ENCODE measurements at regions not wholly inside any gene's neighbourhood (a gene's known extent, or its start where the extent isn't known, plus 50 kb on each side); places are given as distances from the start of the nearest gene placed in this dataset.
"Not testable (repeated sequence)": the region's sequence is repeated elsewhere in the genome, so short reads cannot be mapped to it uniquely, and the experiment has no call there.

DNA sequence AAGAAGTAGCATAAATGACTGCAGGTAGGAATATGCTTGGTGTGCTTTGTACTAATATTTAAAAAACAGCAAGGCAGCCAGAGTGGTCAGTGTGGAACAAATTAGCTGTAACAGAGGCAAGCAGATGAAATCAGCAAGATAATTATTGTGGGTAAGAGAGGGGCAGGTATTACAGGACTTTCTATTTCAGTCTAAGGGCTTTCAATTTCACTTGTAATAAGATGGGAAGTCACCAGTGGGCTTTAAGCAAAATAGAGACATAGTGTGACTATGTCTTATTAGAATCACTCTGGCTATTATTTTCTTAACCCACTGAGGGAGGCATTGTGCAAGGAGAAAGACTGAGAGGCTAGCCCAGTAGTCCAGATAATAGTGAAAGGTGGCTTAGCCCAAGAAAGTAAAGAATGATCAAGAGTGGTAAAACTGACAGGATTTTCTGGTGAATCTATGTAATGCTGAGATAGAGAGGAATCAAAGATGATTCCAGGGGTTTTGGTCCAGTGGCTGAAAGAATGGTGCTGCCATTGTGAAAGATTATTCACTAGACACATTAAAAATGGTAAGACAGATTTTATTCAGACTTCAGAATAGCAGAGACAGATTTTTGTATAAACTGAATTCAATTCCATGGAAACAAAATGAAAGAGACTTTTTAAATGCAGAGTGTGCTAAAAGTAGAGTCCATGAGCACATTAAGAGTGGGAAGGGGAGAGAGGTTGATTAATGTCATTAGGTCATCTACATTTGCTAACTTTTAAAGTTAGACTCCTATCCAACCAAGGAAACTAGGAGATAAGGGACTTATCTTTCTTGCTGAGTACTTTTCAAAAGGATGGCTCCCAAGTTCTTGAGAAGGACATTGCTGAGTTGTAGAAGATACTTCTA is 1136.0 kb downstream of the HACE1 start:
- Histone ChIP-seq H3K36me3 (ENCODE audit: insufficient read depth, insufficient read length, low read length) (no peaks in the 10 kb centered on the region), H3K9ac (ENCODE audit: insufficient read length, low read depth) (no peak overlapping the region), H3K4me3 (ENCODE audit: insufficient read length, low read depth) (no peak overlapping the region), H3K9me3 (ENCODE audit: insufficient read depth, low read length) (no peaks in the 10 kb centered on the region), H3K27me3 (ENCODE audit: insufficient read depth, insufficient read length) (no peaks in the 10 kb centered on the region), H3K4me1 (ENCODE audit: insufficient read depth, insufficient read length) (no peaks in the 10 kb centered on the region)
- TF ChIP-seq SUZ12 (IDR thresholded peaks at IDR 0.05; ENCODE audit: extremely low read depth, insufficient read depth, insufficient read length) (no peak), YY1 (IDR thresholded peaks at IDR 0.05; ENCODE audit: insufficient read depth, insufficient read length) (no peak), ZNF274 (IDR thresholded peaks at IDR 0.05; ENCODE audit: low read depth, low read length) (no peak)
- DNase-seq (ENCODE audit: low read depth, low spot score) = no peak

- TF ChIP-seq ZNF274 (IDR thresholded peaks at IDR 0.05; ENCODE audit: low read depth, low read length) = no peak
- no peak for TF ChIP-seq SUZ12 (IDR thresholded peaks at IDR 0.05; ENCODE audit: extremely low read depth, insufficient read depth, insufficient read length)
- TF ChIP-seq YY1 (IDR thresholded peaks at IDR 0.05; ENCODE audit: insufficient read depth, insufficient read length) = no peak
- H3K27me3 ChIP-seq (ENCODE audit: insufficient read depth, insufficient read length) = no peaks in the 10 kb centered on the region
- no peaks in the 10 kb centered on the region for H3K9me3 ChIP-seq (ENCODE audit: insufficient read depth, low read length)
- H3K36me3 ChIP-seq (ENCODE audit: insufficient read depth, insufficient read length, low read length) = no peaks in the 10 kb centered on the region
- no peaks in the 10 kb centered on the region for H3K4me1 ChIP-seq (ENCODE audit: insufficient read depth, insufficient read length)
- no peak for DNase-seq (ENCODE audit: low read depth, low spot score)
- H3K4me3 ChIP-seq (ENCODE audit: insufficient read length, low read depth) = no peak overlapping the region
- no peak overlapping the region for H3K9ac ChIP-seq (ENCODE audit: insufficient read length, low read depth)
Observed at GRCh38 chr6:103722683-103723082, 1137.0 kb downstream of the HACE1 start.

DNA sequence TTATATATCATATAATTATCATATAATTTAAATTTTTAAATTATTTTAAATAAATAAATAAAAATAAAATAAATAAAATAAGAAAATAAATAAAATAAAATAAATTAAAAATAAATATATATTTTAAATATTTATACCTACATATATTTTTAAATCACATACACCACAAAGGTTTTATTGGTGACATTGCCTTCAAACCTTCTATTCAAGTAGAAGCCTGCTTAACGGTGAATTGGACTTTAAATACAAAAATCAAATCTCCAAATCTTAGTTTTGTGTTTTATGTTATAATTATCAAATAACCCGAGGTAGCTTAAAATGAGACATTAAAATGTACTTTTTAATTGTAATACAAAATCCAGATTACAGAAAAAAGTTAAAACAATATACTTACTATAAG is 1137.8 kb downstream of the HACE1 start:
- no peaks in the 10 kb centered on the region for H3K9me3 ChIP-seq (ENCODE audit: insufficient read depth, low read length)
- no peak for DNase-seq (ENCODE audit: low read depth, low spot score)
- H3K27me3 ChIP-seq (ENCODE audit: insufficient read depth, insufficient read length) = no peaks in the 10 kb centered on the region
- TF ChIP-seq ZNF274 (IDR thresholded peaks at IDR 0.05; ENCODE audit: low read depth, low read length) = no peak
- no peak for TF ChIP-seq SUZ12 (IDR thresholded peaks at IDR 0.05; ENCODE audit: extremely low read depth, insufficient read depth, insufficient read length)
- no peak for TF ChIP-seq YY1 (IDR thresholded peaks at IDR 0.05; ENCODE audit: insufficient read depth, insufficient read length)
- H3K36me3 ChIP-seq (ENCODE audit: insufficient read depth, insufficient read length, low read length) = no peaks in the 10 kb centered on the region
- H3K4me3 ChIP-seq (ENCODE audit: insufficient read length, low read depth) = no peak overlapping the region
- no peak overlapping the region for H3K9ac ChIP-seq (ENCODE audit: insufficient read length, low read depth)
- H3K4me1 ChIP-seq (ENCODE audit: insufficient read depth, insufficient read length) = no peaks in the 10 kb centered on the region

- no peak for DNase-seq (ENCODE audit: low read depth, low spot score)
- no peak for TF ChIP-seq SUZ12 (IDR thresholded peaks at IDR 0.05; ENCODE audit: extremely low read depth, insufficient read depth, insufficient read length)
- TF ChIP-seq YY1 (IDR thresholded peaks at IDR 0.05; ENCODE audit: insufficient read depth, insufficient read length) = no peak
- TF ChIP-seq ZNF274 (IDR thresholded peaks at IDR 0.05; ENCODE audit: low read depth, low read length) = no peak
- no peaks in the 10 kb centered on the region for H3K9me3 ChIP-seq (ENCODE audit: insufficient read depth, low read length)
- no peaks in the 10 kb centered on the region for H3K4me1 ChIP-seq (ENCODE audit: insufficient read depth, insufficient read length)
- H3K9ac ChIP-seq (ENCODE audit: insufficient read length, low read depth) = no peak overlapping the region
- no peaks in the 10 kb centered on the region for H3K27me3 ChIP-seq (ENCODE audit: insufficient read depth, insufficient read length)
- no peak overlapping the region for H3K4me3 ChIP-seq (ENCODE audit: insufficient read length, low read depth)
- no peaks in the 10 kb centered on the region for H3K36me3 ChIP-seq (ENCODE audit: insufficient read depth, insufficient read length, low read length)
Observed at GRCh38 chr6:103720393-103720792, 1139.3 kb downstream of the HACE1 start.

DNA sequence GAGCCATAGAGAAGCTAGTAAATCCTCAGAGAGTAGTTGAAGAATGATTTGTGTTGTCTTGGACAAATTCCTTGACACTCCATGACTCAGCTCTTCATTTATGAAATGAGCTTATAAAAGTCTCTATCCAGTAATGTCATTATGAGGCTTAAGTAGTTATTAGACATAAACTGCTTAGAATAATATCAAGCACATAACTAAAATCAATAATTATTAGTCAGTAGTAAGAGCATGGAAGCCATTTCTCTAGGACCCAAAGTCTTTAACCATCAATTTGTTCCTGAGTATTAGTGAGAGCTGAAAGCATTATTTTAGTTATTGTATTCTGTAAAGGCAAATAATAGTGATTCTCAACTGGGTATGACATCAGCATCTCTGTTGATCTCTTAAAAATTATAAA is 1140.2 kb downstream of the HACE1 start:
- H3K27me3 ChIP-seq (ENCODE audit: insufficient read depth, insufficient read length) = no peaks in the 10 kb centered on the region
- DNase-seq (ENCODE audit: low read depth, low spot score) = no peak
- no peak for TF ChIP-seq YY1 (IDR thresholded peaks at IDR 0.05; ENCODE audit: insufficient read depth, insufficient read length)
- no peak for TF ChIP-seq ZNF274 (IDR thresholded peaks at IDR 0.05; ENCODE audit: low read depth, low read length)
- no peak for TF ChIP-seq SUZ12 (IDR thresholded peaks at IDR 0.05; ENCODE audit: extremely low read depth, insufficient read depth, insufficient read length)

GRCh38 chr6:103715269-103715668 is 1144.5 kb downstream of the HACE1 start:
- DNase-seq (ENCODE audit: low read depth, low spot score) = no peak
- H3K9me3 ChIP-seq (ENCODE audit: insufficient read depth, low read length) = no peaks in the 10 kb centered on the region
- H3K36me3 ChIP-seq (ENCODE audit: insufficient read depth, insufficient read length, low read length) = no peaks in the 10 kb centered on the region
- no peak overlapping the region for H3K9ac ChIP-seq (ENCODE audit: insufficient read length, low read depth)
- H3K4me1 ChIP-seq (ENCODE audit: insufficient read depth, insufficient read length) = no peaks in the 10 kb centered on the region
- TF ChIP-seq ZNF274 (IDR thresholded peaks at IDR 0.05; ENCODE audit: low read depth, low read length) (no peak), SUZ12 (IDR thresholded peaks at IDR 0.05; ENCODE audit: extremely low read depth, insufficient read depth, insufficient read length) (no peak), YY1 (IDR thresholded peaks at IDR 0.05; ENCODE audit: insufficient read depth, insufficient read length) (no peak)
- H3K27me3 ChIP-seq (ENCODE audit: insufficient read depth, insufficient read length) = no peaks in the 10 kb centered on the region
- no peak overlapping the region for H3K4me3 ChIP-seq (ENCODE audit: insufficient read length, low read depth)

More for the DNA sequence above, 1140.2 kb downstream of the HACE1 start:
- H3K9me3 ChIP-seq (ENCODE audit: insufficient read depth, low read length) = no peaks in the 10 kb centered on the region
- H3K9ac ChIP-seq (ENCODE audit: insufficient read length, low read depth) = no peak overlapping the region
- H3K4me3 ChIP-seq (ENCODE audit: insufficient read length, low read depth) = no peak overlapping the region
- no peaks in the 10 kb centered on the region for H3K36me3 ChIP-seq (ENCODE audit: insufficient read depth, insufficient read length, low read length)
- no peaks in the 10 kb centered on the region for H3K4me1 ChIP-seq (ENCODE audit: insufficient read depth, insufficient read length)

DNA sequence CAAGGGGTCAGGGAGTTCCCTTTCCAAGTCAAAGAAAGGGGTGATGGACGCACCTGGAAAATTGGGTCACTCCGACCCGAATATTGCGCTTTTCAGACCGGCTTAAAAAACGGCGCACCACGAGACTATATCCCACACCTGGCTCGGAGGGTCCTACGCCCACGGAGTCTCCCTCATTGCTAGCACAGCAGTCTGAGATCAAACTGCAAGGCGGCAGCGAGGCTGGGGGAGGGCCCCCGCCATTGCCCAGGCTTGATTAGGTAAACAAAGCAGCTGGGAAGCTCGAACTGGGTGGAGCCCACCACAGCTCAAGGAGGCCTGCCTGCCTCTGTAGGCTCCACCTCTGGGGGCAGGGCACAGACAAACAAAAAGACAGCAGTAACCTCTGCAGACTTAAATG is 1150.5 kb downstream of the HACE1 start:
- H3K27me3 ChIP-seq (ENCODE audit: insufficient read depth, insufficient read length); DNase-seq (ENCODE audit: low read depth, low spot score); H3K36me3 ChIP-seq (ENCODE audit: insufficient read depth, insufficient read length, low read length); H3K4me3 ChIP-seq (ENCODE audit: insufficient read length, low read depth); H3K9ac ChIP-seq (ENCODE audit: insufficient read length, low read depth); H3K9me3 ChIP-seq (ENCODE audit: insufficient read depth, low read length); H3K4me1 ChIP-seq (ENCODE audit: insufficient read depth, insufficient read length): not testable (repeated sequence)
